ENCODE measurements at regions not wholly inside any gene's neighbourhood (a gene's known extent, or its start where the extent isn't known, plus 50 kb on each side); places are given as distances from the start of the nearest gene placed in this dataset.

DNA sequence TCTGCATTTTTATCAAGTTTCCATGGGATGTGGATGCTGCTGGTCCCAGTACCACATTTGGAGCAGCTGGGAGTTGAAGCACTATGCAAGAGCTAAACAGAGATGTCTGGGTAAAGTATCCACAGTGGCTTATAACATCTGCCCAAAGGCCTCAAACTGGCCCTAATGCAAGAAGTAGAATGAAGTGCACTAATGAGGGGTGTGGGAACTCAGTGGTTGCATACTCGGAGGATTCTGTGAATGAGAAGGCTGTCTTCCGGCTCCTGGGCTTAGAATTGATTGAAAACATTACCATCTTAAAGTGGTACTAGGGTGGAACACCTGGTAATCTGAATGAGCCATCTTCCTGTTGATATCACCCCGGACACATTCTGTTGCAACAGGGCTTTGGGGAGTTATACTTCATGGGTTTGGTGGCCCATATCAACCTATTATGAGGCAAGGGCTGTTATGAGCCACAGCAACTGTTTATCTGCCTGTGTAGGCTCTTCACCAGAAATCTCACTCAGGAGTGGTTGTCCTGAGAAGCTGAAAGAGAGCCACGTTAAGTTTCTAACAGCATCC, 54.7 kb upstream of the SNRPB2 start:
- no peak for TF ChIP-seq ZNF407 (CRISPR knock-in tag; IDR thresholded peaks at IDR 0.05; ENCODE audit: not compliant biosample characterization)
- no peak for TF ChIP-seq ZNF563 (CRISPR knock-in tag; IDR thresholded peaks at IDR 0.05)
- TF ChIP-seq ZBTB7A (CRISPR knock-in tag; IDR thresholded peaks at IDR 0.05): no peak
- no peak for TF ChIP-seq ZNF362 (CRISPR knock-in tag; IDR thresholded peaks at IDR 0.05; ENCODE audit: borderline replicate concordance)
- no peak for TF ChIP-seq ESRRA (CRISPR knock-in tag; IDR thresholded peaks at IDR 0.05; ENCODE audit: low read depth)
- TF ChIP-seq ZNF17 (CRISPR knock-in tag; IDR thresholded peaks at IDR 0.05): no peak

Measured in HepG2 (cell line).